ENCODE measurements at regions not wholly inside any gene's neighbourhood (a gene's known extent, or its start where the extent isn't known, plus 50 kb on each side); places are given as distances from the start of the nearest gene placed in this dataset.
"Not testable (repeated sequence)": the region's sequence is repeated elsewhere in the genome, so short reads cannot be mapped to it uniquely, and the experiment has no call there.

DNA sequence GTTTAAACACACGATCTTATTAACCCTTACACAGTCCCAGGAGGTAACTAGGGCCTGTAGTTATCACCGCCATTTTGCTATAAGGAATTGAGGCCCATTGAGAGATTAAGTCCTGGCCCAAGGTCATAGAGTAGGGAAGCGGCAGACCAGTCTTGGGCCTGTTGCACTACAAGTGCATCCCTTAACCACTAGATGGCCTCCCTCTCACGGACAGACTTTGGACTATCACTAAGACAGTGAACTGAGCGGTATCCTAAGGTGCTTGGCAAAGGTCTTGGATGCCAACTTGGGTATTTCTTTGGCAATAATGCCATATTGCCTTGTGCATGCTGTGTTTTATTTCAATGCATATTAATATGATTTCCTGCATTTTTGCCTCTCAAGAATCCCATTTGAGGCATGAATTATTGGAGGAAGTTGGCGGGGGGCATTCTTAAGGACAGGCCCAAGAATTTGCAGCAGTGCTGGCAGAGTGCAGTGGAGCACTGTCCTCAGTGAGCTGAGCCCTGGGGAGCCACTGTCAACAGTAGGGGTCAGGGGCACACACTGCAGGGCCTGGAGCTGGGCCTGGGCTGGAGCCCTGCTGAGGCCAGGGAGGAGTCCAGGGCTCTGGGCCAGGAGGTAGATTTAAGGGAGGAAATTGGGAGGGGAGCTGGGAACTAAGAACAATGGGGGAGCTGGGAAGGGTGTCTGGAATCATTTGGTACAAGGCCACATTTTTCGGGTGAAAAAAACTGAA, 147.4 kb downstream of the SMIM20 start:
- no peak for DNase-seq (ENCODE audit: low read depth)
- no peaks in the 10 kb centered on the region for H3K36me3 ChIP-seq (ENCODE audit: control insufficient read depth, insufficient read depth, low read length)
- TF ChIP-seq, protein P1, sequence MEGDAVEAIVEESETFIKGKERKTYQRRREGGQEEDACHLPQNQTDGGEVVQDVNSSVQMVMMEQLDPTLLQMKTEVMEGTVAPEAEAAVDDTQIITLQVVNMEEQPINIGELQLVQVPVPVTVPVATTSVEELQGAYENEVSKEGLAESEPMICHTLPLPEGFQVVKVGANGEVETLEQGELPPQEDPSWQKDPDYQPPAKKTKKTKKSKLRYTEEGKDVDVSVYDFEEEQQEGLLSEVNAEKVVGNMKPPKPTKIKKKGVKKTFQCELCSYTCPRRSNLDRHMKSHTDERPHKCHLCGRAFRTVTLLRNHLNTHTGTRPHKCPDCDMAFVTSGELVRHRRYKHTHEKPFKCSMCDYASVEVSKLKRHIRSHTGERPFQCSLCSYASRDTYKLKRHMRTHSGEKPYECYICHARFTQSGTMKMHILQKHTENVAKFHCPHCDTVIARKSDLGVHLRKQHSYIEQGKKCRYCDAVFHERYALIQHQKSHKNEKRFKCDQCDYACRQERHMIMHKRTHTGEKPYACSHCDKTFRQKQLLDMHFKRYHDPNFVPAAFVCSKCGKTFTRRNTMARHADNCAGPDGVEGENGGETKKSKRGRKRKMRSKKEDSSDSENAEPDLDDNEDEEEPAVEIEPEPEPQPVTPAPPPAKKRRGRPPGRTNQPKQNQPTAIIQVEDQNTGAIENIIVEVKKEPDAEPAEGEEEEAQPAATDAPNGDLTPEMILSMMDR (IDR thresholded peaks at IDR 0.05; ENCODE audit: insufficient read depth, low read length, poor library complexity, severe bottlenecking): peak; percentile 46
- H3K4me3 ChIP-seq (ENCODE audit: low read depth, low read length): no peak overlapping the region
- H3K27me3 ChIP-seq (ENCODE audit: control insufficient read depth, insufficient read depth, low read length): no peaks in the 10 kb centered on the region

GRCh38 chr4:26062215-26062614, 148.2 kb downstream of the SMIM20 start:
- Histone ChIP-seq H3K36me3 (ENCODE audit: control insufficient read depth, insufficient read depth, low read length) (no peaks in the 10 kb centered on the region), H3K27me3 (ENCODE audit: control insufficient read depth, insufficient read depth, low read length) (no peaks in the 10 kb centered on the region), H3K4me3 (ENCODE audit: low read depth, low read length) (no peak overlapping the region)
- TF ChIP-seq, protein P1 (IDR thresholded peaks at IDR 0.05; ENCODE audit: insufficient read depth, low read length, poor library complexity, severe bottlenecking): no peak
- DNase-seq (ENCODE audit: low read depth): no peak

DNA sequence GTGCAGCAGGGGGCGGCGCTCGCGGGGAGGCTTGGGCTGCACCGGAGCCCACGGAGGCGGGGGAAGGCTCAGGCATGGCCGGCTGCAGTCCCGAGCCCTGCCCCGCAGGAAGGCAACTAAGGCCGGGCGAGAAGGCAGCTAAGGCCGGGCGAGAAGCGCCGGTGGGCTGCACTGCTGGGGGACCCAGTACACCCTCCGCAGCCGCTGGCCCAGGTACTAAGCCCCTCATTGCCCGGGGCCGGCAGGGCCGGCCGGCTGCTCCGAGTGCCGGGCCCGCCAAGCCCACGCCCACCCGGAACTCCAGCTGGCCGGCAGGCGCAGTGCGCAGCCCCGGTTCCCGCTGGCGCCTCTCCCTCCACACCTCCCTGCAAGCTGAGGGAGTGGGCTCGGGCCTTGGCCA, 150.0 kb downstream of the SMIM20 start:
- not testable (repeated sequence) for H3K27me3 ChIP-seq (ENCODE audit: control insufficient read depth, insufficient read depth, low read length); H3K36me3 ChIP-seq (ENCODE audit: control insufficient read depth, insufficient read depth, low read length); DNase-seq (ENCODE audit: low read depth); H3K4me3 ChIP-seq (ENCODE audit: low read depth, low read length)

GRCh38 chr4:26065833-26066232, 151.8 kb downstream of the SMIM20 start:
- Histone ChIP-seq H3K4me3 (ENCODE audit: low read depth, low read length) (no peak overlapping the region), H3K27me3 (ENCODE audit: control insufficient read depth, insufficient read depth, low read length) (no peaks in the 10 kb centered on the region), H3K36me3 (ENCODE audit: control insufficient read depth, insufficient read depth, low read length) (no peaks in the 10 kb centered on the region)
- DNase-seq (ENCODE audit: low read depth): no peak
- TF ChIP-seq, protein P1 (IDR thresholded peaks at IDR 0.05; ENCODE audit: insufficient read depth, low read length, poor library complexity, severe bottlenecking): no peak

- H3K27me3 ChIP-seq (ENCODE audit: control insufficient read depth, insufficient read depth, low read length): no peaks in the 10 kb centered on the region
- H3K36me3 ChIP-seq (ENCODE audit: control insufficient read depth, insufficient read depth, low read length): no peaks in the 10 kb centered on the region
- no peak overlapping the region for H3K4me3 ChIP-seq (ENCODE audit: low read depth, low read length)
- no peak for DNase-seq (ENCODE audit: low read depth)
- TF ChIP-seq, protein P1 (IDR thresholded peaks at IDR 0.05; ENCODE audit: insufficient read depth, low read length, poor library complexity, severe bottlenecking): no peak
Observed at GRCh38 chr4:26067035-26067434, 153.0 kb downstream of the SMIM20 start.

GRCh38 chr4:26069218-26069617, 155.2 kb downstream of the SMIM20 start:
- no peak for DNase-seq (ENCODE audit: low read depth)
- no peaks in the 10 kb centered on the region for H3K36me3 ChIP-seq (ENCODE audit: control insufficient read depth, insufficient read depth, low read length)
- no peak overlapping the region for H3K4me3 ChIP-seq (ENCODE audit: low read depth, low read length)
- TF ChIP-seq, protein P1 (IDR thresholded peaks at IDR 0.05; ENCODE audit: insufficient read depth, low read length, poor library complexity, severe bottlenecking): peak; percentile 49
- no peaks in the 10 kb centered on the region for H3K27me3 ChIP-seq (ENCODE audit: control insufficient read depth, insufficient read depth, low read length)
